Astrocyte (in vitro differentiated cells and primary cell): ENCODE measurements at regions not wholly inside any gene's neighbourhood (a gene's known extent, or its start where the extent isn't known, plus 50 kb on each side); places are given as distances from the start of the nearest gene placed in this dataset.

Experiments used
- CTCF ChIP-seq: IDR thresholded peaks from 2 replicates; pipeline ENCODE4 v1.5.1; 2011; ENCODE audit warnings: low read depth, mild to moderate bottlenecking, inconsistent platforms, low read length, moderate library complexity; ENCODE audit not compliant: insufficient read depth
- EZH2 ChIP-seq: IDR thresholded peaks from 2 replicates; pipeline ENCODE4 v1.6.1; 2012; ENCODE audit warnings: mild to moderate bottlenecking, low read length, inconsistent platforms; ENCODE audit not compliant: insufficient read depth

GRCh38 chr6:6823030-6823429 lies 234.5 kb downstream of the LY86 start:
- TF ChIP-seq CTCF = no peak
- no peak for TF ChIP-seq EZH2
